Left kidney (tissue), 1 donor: ENCODE measurements at regions not wholly inside any gene's neighbourhood (a gene's known extent, or its start where the extent isn't known, plus 50 kb on each side); places are given as distances from the start of the nearest gene placed in this dataset.
"Not testable (repeated sequence)": the region's sequence is repeated elsewhere in the genome, so short reads cannot be mapped to it uniquely, and the experiment has no call there.

ENCODE experiments used
- DNase-seq: peaks from one replicate; pipeline ENCODE4 v3.0.0-alpha.2; 2013

DNA sequence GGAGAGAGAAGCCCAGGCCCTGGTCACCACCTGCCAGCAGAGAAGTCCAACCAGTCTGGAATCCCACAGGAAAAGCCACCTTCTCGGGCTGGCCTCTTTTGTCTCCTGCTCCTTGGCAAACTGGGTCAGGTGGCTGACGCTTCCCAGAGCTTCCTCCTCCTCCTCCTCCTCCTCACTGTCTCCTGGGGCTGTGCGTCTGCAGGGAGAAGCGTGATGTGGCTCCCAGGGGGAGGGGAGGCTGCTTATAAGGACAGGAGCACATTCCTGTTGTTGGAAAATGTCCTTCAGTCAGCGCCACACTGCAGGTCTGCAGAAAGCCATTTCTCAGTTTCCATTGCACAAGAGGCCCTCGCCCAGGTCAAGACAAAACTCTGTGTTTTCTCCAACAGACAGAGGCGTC lies 1316.5 kb downstream of the BRD1 start:
- DNase-seq, result no peak

DNA sequence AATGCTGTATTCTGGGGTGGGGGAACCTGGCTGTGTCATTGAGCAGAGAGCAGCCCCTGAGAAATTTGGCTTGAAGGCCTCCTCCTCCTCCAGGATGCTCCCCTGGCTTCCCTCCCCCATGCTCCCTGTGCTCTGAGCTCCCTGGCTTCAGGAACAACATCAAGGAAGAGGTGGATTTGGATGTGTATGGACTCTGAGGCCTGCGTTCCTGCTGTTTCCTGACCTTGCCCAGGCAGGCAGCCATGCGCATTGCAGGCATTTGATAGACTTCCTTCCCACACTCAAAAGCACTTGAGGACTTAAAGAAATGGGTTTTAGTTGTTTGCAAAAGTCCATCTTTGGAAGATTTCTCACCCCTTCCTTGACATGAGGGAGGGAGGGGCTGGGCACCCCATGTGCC lies 1317.1 kb downstream of the BRD1 start:
- no peak for DNase-seq

DNA sequence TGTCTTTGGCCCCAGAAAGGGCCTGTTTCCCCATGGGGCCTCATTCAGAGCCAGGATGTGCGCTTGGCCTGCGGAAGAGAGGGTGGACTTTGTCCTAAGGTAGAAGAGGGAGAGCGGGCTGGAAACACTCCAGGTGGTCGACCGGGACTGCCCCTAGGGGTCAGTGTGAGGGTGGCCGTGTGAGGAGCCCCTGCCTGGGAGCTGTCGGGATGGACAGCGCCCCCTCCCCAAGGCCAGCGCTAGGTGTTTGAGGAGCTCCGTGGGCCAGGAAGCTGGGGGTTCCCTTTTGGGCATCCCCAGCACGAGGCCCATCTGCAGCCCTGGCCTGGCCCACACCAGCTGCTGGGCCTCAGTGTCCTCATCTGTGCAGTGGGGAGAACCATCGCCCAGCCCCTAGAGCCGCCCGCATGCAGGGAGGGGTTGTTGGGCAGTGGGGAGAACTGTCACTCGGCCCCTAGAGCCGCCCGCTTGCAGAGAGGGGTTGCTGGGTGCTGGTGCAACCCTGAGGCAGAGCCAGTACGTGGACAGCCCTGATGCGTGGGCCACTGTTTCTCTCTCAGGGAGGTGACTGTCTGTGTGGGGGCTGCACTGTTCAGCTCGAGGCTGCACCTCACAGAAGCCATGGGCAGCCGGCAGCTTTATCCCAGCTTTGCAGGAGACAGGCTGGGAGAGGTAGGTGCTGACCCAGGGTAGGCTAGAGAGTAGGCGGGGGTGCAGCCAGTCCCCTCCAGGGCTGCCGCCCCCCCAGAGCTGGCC lies 1319.9 kb downstream of the BRD1 start:
- no peak for DNase-seq

DNA sequence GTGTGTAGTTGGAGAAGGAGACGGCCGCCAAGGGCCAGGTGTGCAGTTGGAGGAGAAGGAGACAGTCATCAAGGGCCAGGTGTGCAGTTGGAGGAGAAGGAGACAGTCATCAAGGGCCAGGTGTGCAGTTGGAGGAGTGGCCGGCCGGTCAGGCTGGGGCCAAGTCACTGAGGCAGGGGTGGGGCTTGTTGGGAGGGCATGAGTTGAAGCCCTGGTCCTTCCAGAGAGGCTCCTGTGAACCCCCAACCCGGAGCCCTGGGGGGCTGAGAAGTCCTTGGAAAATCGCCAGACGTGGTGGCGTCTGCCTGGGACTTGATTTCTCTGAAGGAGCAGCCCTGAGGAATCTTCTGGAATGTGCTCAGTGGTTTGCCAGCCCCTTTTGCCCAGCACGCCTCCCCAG lies 1320.5 kb downstream of the BRD1 start:
- no peak for DNase-seq

DNA sequence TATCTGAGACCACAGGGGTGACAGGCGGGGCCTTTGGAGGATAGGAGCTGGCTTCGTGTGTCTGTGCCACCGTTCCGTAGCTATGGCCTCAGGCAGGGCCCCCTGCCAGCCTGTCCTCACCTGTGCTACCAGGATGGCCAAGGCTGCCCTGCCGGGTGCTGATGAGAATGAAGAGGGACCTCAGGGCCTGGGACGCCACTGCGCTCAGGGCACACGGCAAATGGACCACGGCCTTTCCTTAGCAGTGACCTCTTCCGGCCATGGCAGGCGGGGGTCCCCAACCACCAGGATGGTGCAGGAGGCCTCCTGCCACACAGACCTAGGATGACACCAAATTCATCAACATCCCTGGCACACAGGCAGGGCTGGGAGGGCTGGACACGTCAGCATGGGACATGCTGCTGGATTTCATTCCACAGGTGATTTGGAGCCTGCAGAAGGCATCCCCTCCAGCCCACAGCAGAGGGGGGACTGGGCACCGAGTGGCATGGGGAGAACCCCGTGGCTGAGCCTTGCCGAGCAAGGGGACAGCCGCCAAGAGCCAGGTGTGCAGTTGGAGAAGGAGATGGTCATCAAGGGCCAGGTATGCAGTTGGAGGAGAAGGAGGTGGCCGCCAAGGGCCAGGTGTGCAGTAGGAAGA lies 1321.0 kb downstream of the BRD1 start:
- no peak for DNase-seq

DNA sequence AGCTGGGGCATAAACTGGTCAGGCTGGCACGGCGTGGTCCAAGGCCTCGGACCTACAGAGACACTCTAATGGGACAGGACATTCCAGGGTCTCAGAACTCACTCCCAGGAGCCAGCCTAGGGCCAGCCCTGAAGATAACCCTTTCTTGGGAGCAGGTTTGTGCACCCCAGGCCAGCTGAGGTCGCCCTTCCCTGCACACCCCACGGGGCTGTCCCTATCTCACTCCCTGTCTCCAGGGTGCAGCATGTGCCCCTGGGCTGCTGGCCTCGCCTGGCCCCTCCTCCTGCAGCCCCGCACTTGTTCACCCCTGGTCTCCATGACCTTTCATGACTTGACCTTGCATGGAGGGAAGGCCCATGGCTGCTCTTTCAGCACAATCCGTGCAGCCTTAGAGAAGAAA lies 1321.8 kb downstream of the BRD1 start:
- no peak for DNase-seq

DNA sequence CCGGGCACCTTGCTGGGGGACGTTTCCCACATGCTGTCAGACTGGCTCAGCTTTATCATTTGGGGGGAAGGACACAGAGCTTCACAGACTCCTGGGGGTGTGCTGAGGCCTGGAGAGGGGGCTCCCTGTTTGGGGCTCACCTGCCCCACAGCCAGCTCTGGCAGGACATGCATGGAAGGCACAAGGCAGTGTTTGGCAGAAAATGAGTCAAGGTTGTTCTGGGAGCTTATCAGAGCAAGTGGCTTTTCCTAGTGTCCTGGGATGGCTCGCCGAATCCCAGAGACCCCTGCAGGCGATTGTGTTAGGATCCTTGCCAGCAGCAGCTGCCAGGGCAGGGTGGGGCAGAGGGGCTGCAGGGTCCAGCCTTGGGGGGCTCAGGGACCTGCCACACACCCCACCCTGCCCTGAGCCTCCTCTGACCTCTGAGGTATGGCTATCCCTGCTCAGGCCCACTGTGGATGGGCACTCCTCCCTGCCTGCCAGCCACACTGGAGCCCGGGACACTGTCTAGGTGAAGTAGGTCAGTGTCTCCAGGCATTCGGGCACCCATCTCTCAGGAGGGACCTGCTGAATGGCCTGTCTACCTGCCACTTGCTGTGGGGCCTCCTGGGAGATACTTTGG lies 1323.0 kb downstream of the BRD1 start:
- DNase-seq, result no peak

DNA sequence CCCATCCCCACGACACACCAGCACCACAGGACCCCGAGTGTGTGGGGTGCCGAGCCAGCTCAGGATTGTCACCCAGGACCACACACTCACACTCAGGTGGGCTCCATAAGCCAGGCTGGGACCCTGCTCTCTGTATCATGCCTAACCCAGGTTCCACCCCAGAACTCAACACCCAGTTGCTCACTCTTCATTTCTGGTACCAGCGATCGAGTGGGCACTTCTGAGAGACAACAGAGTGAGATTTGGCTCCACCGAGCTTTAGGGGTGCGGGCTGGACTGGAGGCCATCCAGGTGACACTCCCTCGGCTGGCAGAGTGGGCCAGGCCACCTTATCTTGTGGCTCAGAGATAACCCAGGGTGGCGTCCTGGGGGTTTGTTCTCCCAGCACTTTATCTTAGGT lies 1323.8 kb downstream of the BRD1 start:
- no peak for DNase-seq

DNA sequence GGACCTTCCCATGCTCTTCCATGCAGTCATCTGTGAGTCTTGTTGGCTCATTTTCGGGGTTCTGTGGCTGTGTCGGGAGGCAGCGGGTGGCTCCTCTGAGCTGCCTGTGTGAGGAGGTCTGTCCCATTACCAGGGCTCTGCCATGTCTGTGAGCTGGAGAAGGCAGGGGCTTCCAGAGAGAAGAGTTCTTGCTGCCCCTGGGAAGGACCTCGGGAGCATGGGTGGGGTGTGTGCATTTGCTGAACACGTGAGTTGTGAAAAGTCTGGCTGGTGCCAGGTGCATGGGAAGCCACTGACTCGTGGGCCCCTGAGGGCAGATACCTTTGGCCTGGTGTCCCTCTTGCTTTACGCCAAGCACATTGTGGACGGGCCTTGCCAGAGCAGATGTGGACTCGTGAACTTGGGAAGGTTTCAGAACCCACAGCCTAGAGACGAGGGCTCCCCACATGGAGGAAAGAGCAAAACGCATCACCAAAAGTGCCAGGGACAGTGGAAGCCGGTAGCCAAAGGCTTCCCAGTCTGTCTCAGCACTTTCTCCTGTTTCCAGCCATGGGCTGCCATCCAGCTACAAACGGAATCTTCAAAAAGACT lies 1324.5 kb downstream of the BRD1 start:
- DNase-seq, result no peak

DNA sequence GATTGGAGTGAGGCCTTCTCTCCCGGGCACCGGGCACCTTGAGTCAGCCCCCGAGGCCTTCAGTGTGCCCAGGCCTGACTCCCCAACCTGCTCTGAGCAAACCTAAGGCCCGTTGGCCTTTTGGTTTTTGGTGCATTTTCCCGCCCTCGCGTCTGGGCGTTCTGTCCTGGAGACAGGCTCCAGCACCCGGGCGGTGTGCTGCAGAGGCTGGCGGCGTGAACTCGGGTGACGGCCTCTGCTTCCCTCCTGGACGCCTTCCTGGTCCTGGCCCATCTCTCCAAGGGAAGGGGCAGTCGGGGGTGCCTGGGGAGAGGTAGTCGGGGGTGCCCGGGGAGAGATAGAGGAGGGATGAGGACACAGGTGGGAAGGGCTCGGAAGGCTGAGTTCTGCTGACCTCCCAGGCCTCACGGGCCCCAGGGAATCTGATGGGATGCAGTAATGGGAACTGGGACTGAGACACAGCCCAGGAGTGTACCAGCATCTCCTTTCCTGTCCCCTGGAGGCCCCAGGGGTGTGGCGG lies 1326.4 kb downstream of the BRD1 start:
- DNase-seq, result no peak

DNA sequence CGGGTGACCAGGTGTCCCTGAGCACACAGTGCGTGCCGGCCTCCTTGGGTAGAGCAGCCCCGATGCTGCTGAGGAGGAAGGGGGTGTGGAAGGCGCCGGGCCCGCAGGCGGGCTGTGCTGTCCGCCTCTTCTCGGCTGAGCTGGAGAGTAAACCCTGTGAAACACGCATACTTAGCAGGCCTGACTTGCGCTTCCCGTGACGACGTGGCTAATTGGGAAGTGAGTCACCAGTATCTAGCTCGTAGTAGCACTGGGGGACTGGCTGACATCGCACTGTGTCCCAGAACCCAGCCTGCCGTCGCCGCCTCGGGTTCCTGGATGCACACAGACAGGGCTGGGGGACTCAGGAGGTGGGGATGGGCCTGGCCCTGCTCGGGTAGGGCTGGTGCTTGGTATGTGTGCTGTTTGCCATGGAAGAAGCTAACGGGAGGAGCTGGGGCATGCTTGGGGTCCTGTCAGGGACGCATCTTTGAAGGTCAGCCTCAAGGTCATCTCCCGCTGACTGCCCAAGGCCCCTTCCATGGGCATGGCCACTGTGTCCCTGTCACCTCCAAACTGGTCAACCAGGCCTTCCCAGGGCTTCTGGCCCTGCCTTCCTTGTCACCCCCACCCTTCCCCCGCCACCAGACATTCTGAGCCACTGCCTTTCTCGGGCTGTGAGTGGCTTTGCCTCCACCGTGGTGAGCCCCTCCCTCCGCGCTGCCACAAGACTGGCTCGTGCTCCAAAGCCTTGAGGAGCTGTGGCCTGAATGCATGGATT lies 1327.0 kb downstream of the BRD1 start:
- no peak for DNase-seq

DNA sequence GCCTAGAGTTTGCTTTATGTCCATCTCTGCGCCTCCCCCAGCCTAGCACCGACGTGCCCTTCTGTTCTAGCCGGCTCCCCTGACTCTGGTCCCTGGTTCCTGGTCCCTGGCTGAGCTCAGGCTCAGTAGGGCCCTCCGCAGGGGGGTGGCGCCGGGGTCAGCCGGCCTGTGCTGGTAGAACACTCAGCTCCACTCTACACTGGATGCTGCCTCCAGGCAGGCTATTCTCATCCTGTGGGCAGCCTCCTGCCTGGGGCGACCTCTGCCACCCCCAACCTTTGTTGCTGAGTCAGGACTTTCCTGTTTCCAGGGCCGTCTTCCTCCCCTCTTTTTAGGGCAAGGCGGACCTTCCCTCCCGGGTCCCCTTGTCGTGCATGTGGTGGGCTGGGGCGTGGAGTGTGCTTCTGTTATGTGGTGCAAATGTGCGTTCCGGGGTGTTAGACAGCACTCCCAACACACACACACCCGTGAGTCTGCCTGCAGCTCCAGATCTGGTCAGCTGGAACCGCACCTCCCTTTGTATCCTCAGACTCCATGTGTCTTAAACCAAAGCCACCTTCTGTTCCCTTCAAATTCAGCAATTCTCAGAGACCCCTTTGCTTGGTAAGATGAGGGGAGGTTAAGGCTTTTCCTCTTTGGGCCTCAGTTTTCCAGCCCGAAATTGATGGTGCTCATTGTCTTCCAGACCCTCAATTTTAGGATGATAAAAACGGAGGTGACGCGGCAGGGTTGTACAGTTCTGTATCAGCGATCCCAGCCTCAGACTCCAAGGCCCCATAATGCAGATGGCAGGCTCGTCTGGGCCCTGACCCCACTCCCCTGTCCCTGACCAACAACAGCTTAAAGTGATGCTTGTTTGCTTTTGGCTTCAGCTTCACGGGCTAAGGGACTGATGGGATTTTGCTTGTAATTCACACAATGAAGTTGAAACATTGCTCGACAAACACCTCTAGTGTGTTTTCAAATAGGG lies 1327.9 kb downstream of the BRD1 start:
- no peak for DNase-seq

DNA sequence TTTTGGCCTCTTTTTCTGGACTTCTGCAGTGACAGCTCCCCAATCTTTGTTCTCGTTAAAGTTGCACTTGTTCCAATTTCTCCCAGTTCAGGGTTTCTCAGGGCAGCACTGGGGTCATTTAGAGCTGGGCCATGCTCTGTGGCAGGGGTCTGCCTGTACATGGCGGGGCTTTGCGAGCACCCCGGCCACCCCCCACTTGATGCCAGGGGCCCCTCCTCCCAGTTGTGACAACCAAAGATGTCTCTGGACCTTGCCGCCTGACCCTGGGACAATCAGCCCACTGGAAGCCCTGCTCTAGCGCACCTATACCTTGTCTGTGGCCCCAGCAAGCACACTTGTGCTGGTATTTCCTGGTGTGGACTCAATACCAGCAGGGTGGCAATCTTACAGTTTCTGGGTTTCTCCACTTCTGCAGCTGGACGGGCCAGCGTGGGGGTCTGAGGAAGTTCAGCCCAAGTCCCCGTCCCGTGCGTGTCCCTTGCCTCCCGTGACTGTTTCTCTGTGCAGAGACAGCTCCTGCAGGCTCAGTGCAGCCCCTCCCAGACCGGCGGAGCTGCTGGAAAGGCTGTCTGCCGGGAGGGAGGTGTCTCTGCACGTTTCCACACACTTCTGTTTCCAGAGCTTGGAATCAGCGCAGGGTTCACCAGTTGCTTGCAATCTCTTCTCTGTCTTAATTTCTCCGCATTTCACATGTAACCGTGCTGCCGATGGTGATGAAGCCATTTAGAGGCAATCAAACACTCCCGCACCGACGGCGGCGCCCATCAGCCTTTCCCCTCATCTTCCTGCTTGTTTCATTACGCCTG lies 1328.9 kb downstream of the BRD1 start:
- no peak for DNase-seq

DNA sequence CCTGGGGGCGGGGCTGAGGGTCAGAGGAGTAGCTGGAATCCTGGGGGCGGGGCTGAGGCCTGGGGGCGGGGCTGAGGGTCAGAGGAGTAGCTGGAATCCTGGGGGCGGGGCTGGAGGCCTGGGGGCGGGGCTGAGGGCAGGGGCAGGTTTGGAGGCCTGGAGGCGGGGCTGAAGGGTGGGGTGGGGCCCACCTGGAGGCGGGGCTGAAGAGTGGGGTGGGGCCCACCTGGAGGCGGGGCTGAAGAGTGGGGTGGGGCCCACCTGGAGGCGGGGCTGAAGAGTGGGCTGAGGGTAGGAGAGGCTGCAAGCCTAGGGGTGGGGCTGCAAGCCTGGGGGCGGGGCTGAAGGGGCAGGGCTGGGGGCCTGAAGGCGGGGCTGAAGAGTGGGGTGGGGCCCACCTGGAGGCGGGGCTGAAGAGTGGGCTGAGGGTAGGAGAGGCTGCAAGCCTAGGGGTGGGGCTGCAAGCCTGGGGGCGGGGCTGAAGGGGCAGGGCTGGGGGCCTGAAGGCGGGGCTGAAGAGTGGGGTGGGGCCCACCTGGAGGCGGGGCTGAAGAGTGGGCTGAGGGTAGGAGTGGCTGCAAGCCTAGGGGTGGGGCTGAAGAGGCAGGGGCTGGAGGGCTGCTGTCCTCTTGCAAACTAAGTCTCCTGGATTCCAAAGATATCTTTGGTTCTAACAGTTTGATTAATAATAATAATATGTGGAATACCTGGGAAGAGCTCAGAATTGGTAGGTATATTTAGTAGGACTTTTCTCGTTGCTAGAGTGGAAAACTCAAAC lies 1329.7 kb downstream of the BRD1 start:
- DNase-seq, result not testable (repeated sequence)

DNA sequence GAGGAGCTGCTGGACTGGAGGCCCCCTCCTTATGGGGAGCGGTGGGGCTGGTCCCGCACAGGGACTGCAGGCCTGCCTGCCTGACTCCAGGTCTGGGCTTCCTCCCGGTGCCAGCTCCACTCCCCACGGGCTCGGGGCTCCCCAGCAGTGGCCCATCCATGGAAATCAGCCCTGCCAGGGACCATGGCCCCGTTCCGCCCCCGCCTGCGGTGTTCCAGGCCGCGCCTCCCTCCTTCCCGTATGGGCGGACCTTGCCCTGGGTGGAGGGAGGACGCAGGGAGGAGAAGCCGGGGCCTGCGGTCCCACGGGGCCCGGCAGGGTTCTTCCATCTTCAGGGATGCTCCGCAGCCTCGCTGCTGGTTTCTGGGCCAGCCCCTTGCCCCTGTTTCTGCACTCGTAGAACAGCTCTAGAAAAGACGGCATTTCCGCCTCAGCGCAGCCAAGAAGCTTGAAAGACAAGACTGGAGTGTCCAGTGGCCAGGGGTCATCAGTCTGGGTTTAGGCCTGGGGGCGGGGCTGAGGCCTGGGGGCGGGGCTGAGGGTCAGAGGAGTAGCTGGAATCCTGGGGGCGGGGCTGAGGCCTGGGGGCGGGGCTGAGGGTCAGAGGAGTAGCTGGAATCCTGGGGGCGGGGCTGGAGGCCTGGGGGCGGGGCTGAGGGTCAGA lies 1330.6 kb downstream of the BRD1 start:
- no peak for DNase-seq

DNA sequence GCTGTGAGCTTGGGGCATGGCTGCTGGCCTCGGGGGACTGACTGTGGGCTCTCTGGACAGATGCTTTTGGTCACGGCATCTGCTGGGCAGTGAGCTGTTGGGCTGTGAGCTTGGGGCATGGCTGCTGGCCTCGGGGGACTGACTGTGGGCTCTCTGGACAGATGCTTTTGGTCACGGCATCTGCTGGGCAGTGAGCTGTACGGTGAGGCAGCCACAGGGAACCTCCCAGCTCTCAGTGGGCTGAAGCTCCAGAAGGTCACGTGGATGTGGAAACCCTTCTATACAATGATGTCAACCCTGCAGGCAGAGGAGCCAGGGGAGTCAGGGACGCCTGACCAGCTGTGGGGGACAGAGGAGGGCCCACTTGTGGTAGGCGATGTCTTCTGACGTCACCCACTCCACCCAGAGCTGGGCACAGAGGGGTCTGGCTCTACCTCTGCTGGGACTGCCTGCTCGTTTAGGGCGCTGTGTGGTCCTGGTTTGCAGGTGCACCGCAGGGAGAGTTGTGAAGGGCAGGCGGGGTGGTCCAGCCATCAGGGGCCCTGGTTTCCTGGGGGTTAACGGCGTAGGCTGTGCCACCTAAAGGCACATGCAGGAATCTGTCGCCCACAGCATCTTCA lies 1331.3 kb downstream of the BRD1 start:
- no peak for DNase-seq

DNA sequence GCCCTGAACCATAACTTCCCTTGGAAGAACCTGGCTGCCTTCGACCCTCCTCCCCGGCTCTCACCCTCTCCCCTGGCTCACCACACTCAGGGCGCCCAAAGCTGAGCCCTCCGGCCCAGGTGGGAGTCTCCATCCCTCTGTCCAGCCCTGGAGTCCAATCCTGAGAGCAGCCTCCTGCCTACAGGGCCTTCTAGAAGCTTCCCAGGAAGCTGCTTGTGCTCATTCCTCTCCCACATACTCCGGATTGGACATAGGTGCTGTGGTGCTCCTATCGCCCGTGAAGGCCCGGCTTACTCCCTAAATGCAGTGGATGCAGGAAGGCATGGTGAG lies 1332.0 kb downstream of the BRD1 start:
- DNase-seq, result no peak
